ENCODE measurements at regions not wholly inside any gene's neighbourhood (a gene's known extent, or its start where the extent isn't known, plus 50 kb on each side); places are given as distances from the start of the nearest gene placed in this dataset.

GRCh38 chr9:14560194-14560593 lies 133.0 kb downstream of the ZDHHC21 start:
- no peak for DNase-seq

- peak; percentile 64 to 92 (median 87) for DNase-seq
Measured at GRCh38 chr9:14554886-14555285, 138.3 kb downstream of the ZDHHC21 start.

GRCh38 chr9:14547245-14548060 lies 145.8 kb downstream of the ZDHHC21 start:
- DNase-seq, result no peak

DNA sequence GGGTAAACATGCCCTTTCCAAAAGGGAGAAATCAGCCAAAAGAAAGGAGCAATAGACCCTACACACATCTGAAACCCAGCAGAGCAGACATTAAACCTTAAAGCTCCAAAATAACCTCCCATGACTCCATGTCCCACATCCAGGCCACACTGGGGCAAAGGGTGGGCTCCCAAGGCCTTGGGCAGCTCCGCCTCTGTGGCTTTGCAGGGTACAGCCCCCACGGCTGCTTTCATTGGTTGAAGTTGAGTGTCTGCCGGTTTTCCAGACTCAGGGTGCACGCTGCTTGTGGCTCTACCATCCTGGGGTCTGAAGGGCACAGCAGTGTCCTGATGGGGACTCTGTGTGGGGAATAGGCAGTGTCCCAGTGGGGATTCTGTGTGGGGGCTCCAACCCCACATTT lies 146.5 kb downstream of the ZDHHC21 start:
- DNase-seq, result no peak

GRCh38 chr9:14542071-14542470 lies 151.2 kb downstream of the ZDHHC21 start:
- no peak for DNase-seq

DNA sequence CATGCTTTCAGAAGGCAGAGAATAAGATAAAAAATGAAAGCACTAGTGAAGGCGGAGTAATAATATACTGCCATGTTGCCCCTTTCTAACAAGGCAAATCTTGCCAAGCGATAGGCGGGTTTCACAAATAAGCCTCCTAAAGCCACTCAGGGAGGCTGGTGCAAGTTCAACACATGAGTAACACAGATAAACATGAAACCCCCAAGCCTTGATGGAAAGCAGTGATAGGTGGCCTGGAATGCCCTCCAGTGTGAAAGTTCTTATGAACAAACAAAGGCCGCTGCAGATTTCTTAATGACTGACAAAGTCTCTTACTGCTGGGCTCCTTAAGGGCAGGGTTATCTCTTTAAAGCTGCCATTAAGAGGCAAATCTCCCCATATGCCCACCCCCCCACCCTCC lies 154.7 kb downstream of the ZDHHC21 start:
- no peak for DNase-seq

DNA sequence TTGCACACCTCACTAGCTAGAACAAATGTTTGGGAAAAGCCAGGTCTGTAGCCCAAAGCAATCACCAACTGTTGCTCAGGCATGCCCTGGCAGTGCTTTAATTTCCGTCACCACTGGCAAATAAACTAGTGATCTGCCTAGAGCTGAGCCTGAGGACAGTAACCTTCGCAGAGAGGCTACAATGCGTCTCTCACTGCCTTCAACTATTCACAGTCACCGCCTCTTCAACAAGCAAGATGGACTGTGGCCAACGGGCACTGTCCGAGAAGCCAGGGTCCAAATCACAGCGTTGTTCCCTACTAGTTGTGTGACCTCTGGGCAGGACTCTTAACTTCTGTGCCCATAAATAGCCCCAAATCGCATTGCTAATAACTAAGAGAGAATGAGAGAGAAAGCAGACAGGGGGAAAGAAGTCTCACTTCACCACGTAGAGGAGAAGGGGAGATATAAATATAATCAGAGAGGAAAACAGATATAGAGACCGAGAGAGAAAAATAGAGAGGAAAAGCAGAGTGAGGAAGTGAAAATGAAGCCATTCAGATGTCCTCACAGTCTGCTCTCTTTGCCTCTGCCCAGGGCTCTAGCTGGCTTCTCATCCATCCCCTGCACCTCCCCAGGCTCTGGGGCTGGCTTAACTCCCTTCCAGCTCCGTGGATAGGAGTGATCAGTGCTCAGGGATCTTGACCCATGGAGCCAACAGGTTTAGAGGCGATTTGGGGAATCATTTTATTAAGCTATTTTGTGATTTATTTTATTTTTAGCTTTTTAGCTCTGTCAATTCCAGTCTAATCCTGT lies 157.9 kb downstream of the ZDHHC21 start:
- no peak for DNase-seq

GRCh38 chr9:14533867-14534640 lies 159.2 kb downstream of the ZDHHC21 start:
- no peak for DNase-seq

DNA sequence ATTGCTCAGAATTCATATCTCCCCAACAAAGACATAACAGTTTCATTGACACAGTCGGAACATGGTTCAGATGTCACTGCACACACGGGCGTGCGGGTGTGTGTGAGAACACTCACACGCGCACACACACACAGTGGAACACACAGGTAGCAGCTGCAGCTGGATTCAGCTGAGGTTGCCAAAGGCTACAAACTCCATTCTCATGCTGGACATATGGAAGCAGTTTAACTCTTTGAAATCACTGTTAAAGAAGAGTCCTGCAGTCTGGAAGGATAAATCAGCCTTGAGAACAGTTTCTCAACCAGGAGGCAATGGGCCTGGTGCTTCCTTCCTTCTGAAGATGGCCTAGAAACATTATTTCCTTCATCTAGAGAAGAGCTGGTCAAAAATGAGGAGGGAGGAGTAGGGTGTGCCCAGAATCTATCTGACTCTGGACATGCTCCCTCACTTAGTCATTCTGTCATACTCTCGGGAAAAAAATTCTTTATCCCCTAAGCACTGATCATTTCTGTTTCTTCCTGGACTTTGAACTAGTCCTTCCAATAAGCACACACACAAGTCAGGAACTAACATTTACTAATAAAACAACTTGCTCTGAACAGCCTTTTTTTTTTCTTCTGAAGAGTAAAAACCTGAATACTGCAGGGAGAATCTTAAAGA lies 160.6 kb downstream of the ZDHHC21 start:
- peak in 1 of 3 donors; percentile 42 for DNase-seq

GRCh38 chr9:14531341-14532269 lies 161.6 kb downstream of the ZDHHC21 start:
- DNase-seq, result no peak

GRCh38 chr9:14530841-14531240 lies 162.4 kb downstream of the ZDHHC21 start:
- DNase-seq, result no peak

- DNase-seq, result no peak
Measured at GRCh38 chr9:14530366-14530765, 162.9 kb downstream of the ZDHHC21 start.

DNA sequence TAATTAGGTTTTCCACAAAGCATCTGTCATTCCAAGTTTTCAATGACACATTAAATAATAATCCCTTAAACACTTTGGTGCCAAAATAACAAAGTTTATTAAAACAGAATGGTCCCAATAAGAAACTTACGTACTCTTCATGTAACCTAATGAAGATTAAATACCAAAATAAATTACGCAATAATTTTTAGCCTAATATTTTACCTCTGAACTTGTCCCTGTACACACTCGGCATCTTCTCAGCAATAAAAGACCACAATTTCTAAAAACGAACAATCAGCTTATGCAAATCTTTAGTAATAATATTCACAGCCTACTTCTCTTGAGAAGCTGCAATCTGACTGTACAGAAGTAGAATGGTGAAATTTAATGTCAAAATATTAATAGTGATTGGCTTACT lies 163.6 kb downstream of the ZDHHC21 start:
- DNase-seq, result no peak

DNA sequence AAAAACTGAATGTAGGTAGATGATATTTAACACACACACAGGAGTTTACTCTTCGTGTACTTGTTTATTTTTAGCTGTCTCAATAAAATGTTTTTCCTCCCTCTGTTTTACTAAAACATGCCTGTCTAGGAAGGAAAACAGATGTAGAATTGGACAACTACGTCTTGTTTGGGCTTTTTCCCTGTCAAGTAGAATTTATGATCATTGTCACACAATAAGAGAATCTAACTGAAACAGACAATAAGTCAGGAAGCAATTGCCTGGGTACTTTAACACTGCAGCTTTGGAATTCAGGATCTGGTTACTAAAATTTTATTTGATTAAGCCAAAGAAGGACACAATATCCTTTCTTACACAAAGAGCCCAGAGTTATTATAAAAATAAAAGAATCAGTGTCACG lies 164.2 kb downstream of the ZDHHC21 start:
- DNase-seq, result no peak

- no peak for DNase-seq
Measured at GRCh38 chr9:14526504-14526903, 166.7 kb downstream of the ZDHHC21 start.

- DNase-seq, result no peak
Measured at GRCh38 chr9:14525856-14526255, 167.4 kb downstream of the ZDHHC21 start.

- no peak for DNase-seq
Measured at GRCh38 chr9:14524873-14525515, 168.2 kb downstream of the ZDHHC21 start.

- no peak for DNase-seq
Measured at GRCh38 chr9:14523545-14523944, 169.7 kb downstream of the ZDHHC21 start.

DNA sequence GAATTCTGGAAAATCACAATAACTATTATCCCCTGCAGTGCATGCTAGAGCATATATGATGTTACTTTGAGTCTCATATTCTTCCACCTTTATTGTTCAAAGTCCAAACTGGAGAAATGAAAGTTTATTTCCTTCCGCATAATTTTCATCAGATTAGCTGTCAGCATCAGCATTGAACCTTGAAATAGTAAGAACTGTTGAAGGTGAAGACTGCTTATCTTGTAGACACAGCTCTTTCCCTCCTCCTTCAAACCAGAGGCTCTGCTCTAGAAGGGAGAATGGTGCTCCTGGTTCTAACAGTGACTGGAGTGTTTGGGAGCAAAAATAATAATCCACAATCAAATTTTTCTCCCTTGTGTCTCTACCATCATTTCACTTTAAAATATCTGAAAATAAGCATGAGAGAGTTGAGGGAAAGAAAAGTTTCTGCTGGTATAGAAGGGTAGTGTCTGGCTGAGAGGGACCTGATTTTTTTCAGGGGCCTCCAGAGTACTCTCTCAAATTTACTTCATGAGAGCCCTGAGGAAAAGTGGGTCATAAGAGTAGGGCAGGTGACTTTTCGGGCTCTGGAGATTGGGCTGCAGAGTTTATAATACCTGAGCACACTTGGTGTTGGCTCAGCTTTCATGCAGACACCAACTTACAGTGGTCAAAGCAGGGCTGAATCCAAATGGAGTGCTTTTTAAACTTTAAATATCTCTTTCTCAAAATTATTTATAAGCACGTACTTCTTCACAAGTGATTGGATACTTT lies 170.4 kb downstream of the ZDHHC21 start:
- no peak for DNase-seq

Measured in muscle of back (tissue), 3 donors.